K562 (cell line): ENCODE measurements at regions not wholly inside any gene's neighbourhood (a gene's known extent, or its start where the extent isn't known, plus 50 kb on each side); places are given as distances from the start of the nearest gene placed in this dataset.

Experiments
- ATAC-seq: fragments of 200-7000 bp; cut with Tn5 transposase; 3 replicates; pipeline ENCODE4 v1.9.1; 2020; ENCODE audit warnings: moderate library complexity
- BruUV-seq: library from RNA; stranded (reverse); fragments of 400-500 nt; replicated peaks from 2 replicates; lab custom pipeline; 2021; lab: Mats Ljungman, UMichigan
- CTCF ChIA-PET: fragments of 300-600 bp; formaldehyde crosslinking; extraction: SDS; loops from one replicate; lab custom pipeline; 2021; ENCODE audit warnings: low intra/inter-chr PET ratio; lab: Yijun Ruan, JAX
- POLR2A ChIA-PET: fragments of 300-600, 350-650 bp; sonication (Branson Sonifier 250); formaldehyde crosslinking; extraction: SDS; loops from one replicate; lab custom pipeline; 2021; ENCODE audit warnings: antibody characterized with exemption, inconsistent platforms; lab: Yijun Ruan, JAX
- DNase-seq, 4 experiments: peaks; one replicate each; pipeline versions ENCODE4 v3.0.0 to v3.0.0-alpha.2; 2011 to 2018; ENCODE audit warnings: low spot score in 3 of 4, mixed read lengths in 3 of 4; ENCODE audit errors: extremely low read depth in 1 of 4
- FAIRE-seq: peaks from 2 replicates; lab custom pipeline; 2011; peaks lifted over from hg19 to GRCh38; lab: Jason Lieb, UNC
- H2AFZ ChIP-seq: 2 replicates; pipeline ENCODE4 v1.6.0; 2011; ENCODE audit warnings: low read depth, low read length, control low read depth, inconsistent platforms
- H3K27ac ChIP-seq: fragments of 200-600 bp; 3 replicates; pipeline ENCODE4 v1.8.0; 2011; ENCODE audit warnings: low read depth, mild to moderate bottlenecking, control low read depth, inconsistent platforms, low read length, moderate library complexity, mixed read lengths; ENCODE audit errors: extremely low read depth
- H3K27me3 ChIP-seq, 2 experiments: fragments of 300-600 bp in 1 of 2; 2 replicates in 1 of 2; 3 replicates in 1 of 2; pipeline versions ENCODE4 v1.6.0 to v1.8.0; 2011; ENCODE audit warnings: inconsistent platforms in 2 of 2, low read length in 2 of 2, mild to moderate bottlenecking in 1 of 2, mixed read lengths in 1 of 2, moderate library complexity in 1 of 2; ENCODE audit not compliant: control insufficient read depth in 2 of 2, insufficient read depth in 2 of 2
- H3K36me3 ChIP-seq: fragments of 300-600 bp; 3 replicates; pipeline ENCODE4 v1.8.0; 2011; ENCODE audit warnings: mild to moderate bottlenecking, low read length, inconsistent platforms; ENCODE audit not compliant: control insufficient read depth, insufficient read depth
- H3K4me1 ChIP-seq, 2 experiments: fragments of 200-600 bp in 1 of 2; replicated peaks in 1 of 2; 2 replicates in 1 of 2; 3 replicates in 1 of 2; pipeline versions ENCODE4 v1.5.1 to v1.8.0; 2011; ENCODE audit warnings: inconsistent platforms in 2 of 2, low read length in 2 of 2, mild to moderate bottlenecking in 1 of 2, mixed read lengths in 1 of 2, moderate library complexity in 1 of 2; ENCODE audit not compliant: control insufficient read depth in 2 of 2, insufficient read depth in 2 of 2
- H3K4me2 ChIP-seq: 2 replicates; pipeline ENCODE4 v1.6.1; 2011; ENCODE audit warnings: low read length, control low read depth, inconsistent platforms, mixed read lengths; ENCODE audit not compliant: insufficient read depth
- H3K4me3 ChIP-seq: fragments of 200-600 bp; sonication (generic), shearing (Covaris generic); 2 replicates; pipeline ENCODE4 v1.5.1; 2016; ENCODE audit warnings: control low read depth, inconsistent platforms
- H3K79me2 ChIP-seq: fragments of 200-600 bp; 3 replicates; pipeline ENCODE4 v1.8.0; 2011; ENCODE audit warnings: low read length, inconsistent platforms; ENCODE audit not compliant: control insufficient read depth, insufficient read depth
- H3K9ac ChIP-seq, 2 experiments: 2 replicates each; pipeline versions ENCODE4 v1.6.0 to v1.6.1; 2011; ENCODE audit warnings: low read depth in 2 of 2, low read length in 2 of 2, control low read depth in 1 of 2, inconsistent platforms in 1 of 2, mild to moderate bottlenecking in 1 of 2, mixed read lengths in 1 of 2; ENCODE audit not compliant: insufficient read depth in 1 of 2
- H3K9me1 ChIP-seq: one replicate; pipeline ENCODE4 v1.6.0; 2011; ENCODE audit warnings: inconsistent platforms, mild to moderate bottlenecking, low read length, moderate library complexity; ENCODE audit not compliant: control insufficient read depth, insufficient read depth
- H3K9me3 ChIP-seq: replicated peaks from 2 replicates; pipeline ENCODE4 v1.5.1; 2011; ENCODE audit warnings: low read depth, low read length, inconsistent platforms; ENCODE audit not compliant: control insufficient read depth, insufficient read depth
- H4K20me1 ChIP-seq: replicated peaks from 2 replicates; pipeline ENCODE4 v1.6.1; 2011; ENCODE audit warnings: low read length, inconsistent platforms, mixed read lengths; ENCODE audit not compliant: control insufficient read depth, insufficient read depth
- BDP1 ChIP-seq: IDR thresholded peaks from 3 replicates; pipeline ENCODE4 v1.6.1; 2011; ENCODE audit not compliant: insufficient read length, insufficient read depth
- DDX20 ChIP-seq: fragments of 450-650 bp; IDR thresholded peaks from 2 replicates; pipeline ENCODE4 v1.6.1; 2016; ENCODE audit warnings: missing genetic modification characterization, low read depth, mild to moderate bottlenecking, missing compliant biosample characterization, moderate library complexity
- IFI16 ChIP-seq: fragments of 250-450 bp; sonication (Bioruptor Pico); IDR thresholded peaks from 2 replicates; pipeline ENCODE4 v2.1.2; 2022; ENCODE audit warnings: mild to moderate bottlenecking, inconsistent platforms
- SIN3A ChIP-seq, 2 experiments: fragments of 150-350 bp in 1 of 2; IDR thresholded peaks; 2 replicates each; pipeline ENCODE4 v1.6.1; 2011 to 2016; ENCODE audit warnings: borderline replicate concordance in 2 of 2, low read depth in 2 of 2, low read length in 2 of 2, mild to moderate bottlenecking in 2 of 2, moderate library complexity in 2 of 2; ENCODE audit not compliant: control insufficient read depth in 1 of 2
- SLC30A9 ChIP-seq: fragments of 250-450 bp; sonication (Bioruptor Pico); IDR thresholded peaks from 2 replicates; pipeline ENCODE4 v1.8.0; 2022; ENCODE audit warnings: mild to moderate bottlenecking, moderate library complexity
- SRSF3 ChIP-seq: fragments of 200-400 bp; formaldehyde crosslinking; IDR thresholded peaks from 2 replicates; pipeline ENCODE4 v1.6.1; 2016; ENCODE audit warnings: mild to moderate bottlenecking, low read length, moderate library complexity; ENCODE audit not compliant: insufficient read depth
- TAF1 ChIP-seq: IDR thresholded peaks from 2 replicates; pipeline ENCODE4 v1.6.1; 2011; ENCODE audit warnings: mild to moderate bottlenecking, low read length, moderate library complexity; ENCODE audit not compliant: insufficient read depth, control insufficient read depth, severe bottlenecking; ENCODE audit errors: extremely low read depth
- THAP12 ChIP-seq: fragments of 250-450 bp; sonication (Bioruptor Pico); IDR thresholded peaks from 2 replicates; pipeline ENCODE4 v1.9.0; 2021; ENCODE audit warnings: mild to moderate bottlenecking, inconsistent platforms
- ZNF174 ChIP-seq: fragments of 250-450 bp; sonication (Bioruptor Pico); IDR thresholded peaks from 2 replicates; pipeline ENCODE4 v1.4.0; 2020; ENCODE audit warnings: mild to moderate bottlenecking
- WGBS: fragments of 100-300 bp; shearing (Covaris generic); methylation state at CpG from one replicate; pipeline ENCODE4 v1.1.6; 2016; ENCODE audit warnings: low coverage, mixed read lengths; ENCODE audit not compliant: insufficient coverage; ENCODE audit errors: missing lambda C conversion rate; 5-methylcytosine and 5-hydroxymethylcytosine counted together
- in situ Hi-C: fragments of 300-500 bp; cut with MboI; formaldehyde crosslinking; loops from 4 replicates; pipeline ENCODE4 v1.15.0; 2018; ENCODE audit warnings: inconsistent platforms, mixed read lengths
- intact Hi-C: fragments of 100-400 bp; cut with micrococcal nuclease; formaldehyde crosslinking; loops from 2 replicates; pipeline ENCODE4 v1.14.2; 2022
- TF ChIP-seq, protein P1 (sequence below): fragments of 450-650 bp; IDR thresholded peaks from 2 replicates; pipeline ENCODE4 v1.6.1; 2018; ENCODE audit warnings: mild to moderate bottlenecking, low read depth; ENCODE audit not compliant: partially characterized antibody
- TF ChIP-seq, protein P2 (sequence below): fragments of 450-650 bp; IDR thresholded peaks from 2 replicates; pipeline ENCODE4 v1.6.1; 2017; ENCODE audit warnings: antibody characterized with exemption, mild to moderate bottlenecking

DNA sequence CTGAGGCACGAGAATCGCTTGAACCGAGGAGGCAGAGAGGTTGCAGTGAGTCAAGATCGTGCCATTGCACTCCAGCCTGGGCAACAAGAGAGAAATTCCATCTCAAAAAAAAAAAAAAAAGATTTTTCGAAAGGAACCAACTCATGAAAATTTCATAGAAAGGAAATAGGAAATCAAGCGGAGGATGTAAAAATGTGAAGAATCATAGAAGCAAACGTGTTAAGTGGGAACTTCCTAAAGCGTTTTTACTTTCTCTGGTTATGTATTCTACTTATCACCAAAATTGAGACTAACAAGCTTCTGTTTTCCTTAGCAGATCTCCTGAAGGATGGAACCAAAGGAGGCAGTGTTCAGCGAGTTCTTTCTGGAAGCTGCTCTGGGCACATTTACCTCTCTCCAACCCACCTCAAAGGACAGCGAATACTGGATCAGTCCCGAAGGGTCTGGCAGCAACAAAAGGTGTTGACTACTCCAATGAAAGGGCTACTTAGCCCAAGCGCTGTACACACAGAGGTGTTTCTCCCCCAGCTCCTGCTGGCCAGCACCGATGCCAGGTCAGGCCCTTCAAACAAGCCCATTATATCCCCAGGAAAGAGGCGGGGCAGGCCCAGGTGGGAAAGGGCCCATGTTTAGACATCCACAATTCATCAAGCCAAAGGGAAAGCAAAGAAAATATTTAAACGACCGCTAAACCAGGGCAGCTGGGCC lies 327.5 kb upstream of the JARID2 start:
- Histone ChIP-seq H3K9ac (no peak overlapping the region), H3K9me1 (no peaks in the 10 kb centered on the region), H3K27ac (no peak overlapping the region), H3K79me2 (no peaks in the 10 kb centered on the region), H2AFZ (no peak overlapping the region), H3K4me3 (no peak overlapping the region), H3K4me2 (no peak overlapping the region), H3K27me3 (no peaks in the 10 kb centered on the region), H3K36me3 (no peaks in the 10 kb centered on the region), H3K9me3 (no peaks in the 10 kb centered on the region), H4K20me1 (no peaks in the 10 kb centered on the region), H3K4me1 (peaks cover 11% of the 10 kb centered on the region in 2 experiments; a peak in 4 of 5 replicates)
- DNase-seq (no peak), ATAC-seq (no peak), FAIRE-seq (no peak)
- POLR2A ChIA-PET = interaction anchor here (0.7 to 1.2 kb wide), 2 partner anchors 11 to 331 kb away, joined by 3 read pairs; no protein-coding TSS in a partner anchor
- 68% methylated on average over 16 of the region's 16 CpGs for whole genome bisulfite sequencing
- no TSS peak for BruUV-seq
- CTCF ChIA-PET = no interaction called here
- in situ Hi-C loops = no loop called here
- intact Hi-C loops = no loop called here
- TF ChIP-seq BDP1 (no peak), TAF1 (no peak), SRSF3 (no peak), DDX20 (tag) (no peak), SLC30A9 (CRISPR knock-in tag) (no peak), THAP12 (no peak), SIN3A (IDR thresholded peaks at IDR 0.05; ENCODE audit: borderline replicate concordance in 2 of 2, control insufficient read depth in 1 of 2, low read depth in 2 of 2, low read length in 2 of 2) (no peak), IFI16 (CRISPR knock-in tag) (no peak), ZNF174 (CRISPR knock-in tag) (no peak)
- TF ChIP-seq, protein P1, sequence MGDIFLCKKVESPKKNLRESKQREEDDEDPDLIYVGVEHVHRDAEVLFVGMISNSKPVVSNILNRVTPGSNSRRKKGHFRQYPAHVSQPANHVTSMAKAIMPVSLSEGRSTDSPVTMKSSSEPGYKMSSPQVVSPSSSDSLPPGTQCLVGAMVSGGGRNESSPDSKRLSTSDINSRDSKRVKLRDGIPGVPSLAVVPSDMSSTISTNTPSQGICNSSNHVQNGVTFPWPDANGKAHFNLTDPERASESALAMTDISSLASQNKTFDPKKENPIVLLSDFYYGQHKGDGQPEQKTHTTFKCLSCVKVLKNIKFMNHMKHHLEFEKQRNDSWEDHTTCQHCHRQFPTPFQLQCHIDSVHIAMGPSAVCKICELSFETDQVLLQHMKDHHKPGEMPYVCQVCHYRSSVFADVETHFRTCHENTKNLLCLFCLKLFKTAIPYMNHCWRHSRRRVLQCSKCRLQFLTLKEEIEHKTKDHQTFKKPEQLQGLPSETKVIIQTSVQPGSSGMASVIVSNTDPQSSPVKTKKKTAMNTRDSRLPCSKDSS = no peak
- TF ChIP-seq, protein P2, sequence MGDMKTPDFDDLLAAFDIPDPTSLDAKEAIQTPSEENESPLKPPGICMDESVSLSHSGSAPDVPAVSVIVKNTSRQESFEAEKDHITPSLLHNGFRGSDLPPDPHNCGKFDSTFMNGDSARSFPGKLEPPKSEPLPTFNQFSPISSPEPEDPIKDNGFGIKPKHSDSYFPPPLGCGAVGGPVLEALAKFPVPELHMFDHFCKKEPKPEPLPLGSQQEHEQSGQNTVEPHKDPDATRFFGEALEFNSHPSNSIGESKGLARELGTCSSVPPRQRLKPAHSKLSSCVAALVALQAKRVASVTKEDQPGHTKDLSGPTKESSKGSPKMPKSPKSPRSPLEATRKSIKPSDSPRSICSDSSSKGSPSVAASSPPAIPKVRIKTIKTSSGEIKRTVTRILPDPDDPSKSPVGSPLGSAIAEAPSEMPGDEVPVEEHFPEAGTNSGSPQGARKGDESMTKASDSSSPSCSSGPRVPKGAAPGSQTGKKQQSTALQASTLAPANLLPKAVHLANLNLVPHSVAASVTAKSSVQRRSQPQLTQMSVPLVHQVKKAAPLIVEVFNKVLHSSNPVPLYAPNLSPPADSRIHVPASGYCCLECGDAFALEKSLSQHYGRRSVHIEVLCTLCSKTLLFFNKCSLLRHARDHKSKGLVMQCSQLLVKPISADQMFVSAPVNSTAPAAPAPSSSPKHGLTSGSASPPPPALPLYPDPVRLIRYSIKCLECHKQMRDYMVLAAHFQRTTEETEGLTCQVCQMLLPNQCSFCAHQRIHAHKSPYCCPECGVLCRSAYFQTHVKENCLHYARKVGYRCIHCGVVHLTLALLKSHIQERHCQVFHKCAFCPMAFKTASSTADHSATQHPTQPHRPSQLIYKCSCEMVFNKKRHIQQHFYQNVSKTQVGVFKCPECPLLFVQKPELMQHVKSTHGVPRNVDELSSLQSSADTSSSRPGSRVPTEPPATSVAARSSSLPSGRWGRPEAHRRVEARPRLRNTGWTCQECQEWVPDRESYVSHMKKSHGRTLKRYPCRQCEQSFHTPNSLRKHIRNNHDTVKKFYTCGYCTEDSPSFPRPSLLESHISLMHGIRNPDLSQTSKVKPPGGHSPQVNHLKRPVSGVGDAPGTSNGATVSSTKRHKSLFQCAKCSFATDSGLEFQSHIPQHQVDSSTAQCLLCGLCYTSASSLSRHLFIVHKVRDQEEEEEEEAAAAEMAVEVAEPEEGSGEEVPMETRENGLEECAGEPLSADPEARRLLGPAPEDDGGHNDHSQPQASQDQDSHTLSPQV = no peak
